ENCODE measurements at regions not wholly inside any gene's neighbourhood (a gene's known extent, or its start where the extent isn't known, plus 50 kb on each side); places are given as distances from the start of the nearest gene placed in this dataset.
A peak's percentile ranks its signal among the peaks of the same experiment; 100 is the strongest.

DNA sequence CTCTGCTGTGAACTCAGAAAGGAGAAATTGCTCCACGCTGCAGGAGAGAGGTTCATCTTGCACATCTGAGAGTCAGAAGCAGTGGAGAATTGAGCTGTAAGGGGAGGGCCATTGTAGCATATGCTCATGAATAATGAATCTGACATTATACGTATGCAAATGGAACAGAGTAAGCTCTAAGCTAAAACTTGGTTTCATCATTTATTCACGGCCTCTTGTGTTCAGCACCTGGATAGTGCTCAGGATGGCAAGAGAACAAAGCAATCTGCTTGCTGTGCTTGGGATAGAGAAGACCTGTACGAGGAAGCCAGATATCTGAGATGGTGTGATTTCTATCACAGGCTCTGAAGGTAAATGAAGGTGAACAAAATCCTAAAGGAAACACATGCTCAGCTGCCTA is 87.9 kb upstream of the GCFC2 start:
- DNase-seq, result no peak

DNA sequence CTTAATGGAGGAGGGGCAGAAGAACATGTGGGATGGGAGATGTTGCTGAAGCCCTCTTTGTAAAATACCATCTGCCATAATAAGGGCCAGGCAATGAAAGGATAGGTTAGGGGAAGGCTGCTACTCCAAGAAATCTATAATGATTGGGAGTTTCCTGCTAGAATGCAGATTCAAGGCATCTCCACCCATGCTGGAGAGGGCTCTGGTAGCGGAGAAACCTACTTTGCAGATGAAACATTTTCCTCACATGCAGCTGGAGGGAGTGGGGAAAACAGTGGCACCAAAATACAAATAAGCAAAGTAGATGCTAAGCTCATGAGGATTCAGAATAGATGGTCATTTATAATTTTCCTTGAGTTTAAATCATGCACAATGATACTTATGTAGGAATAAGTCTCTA is 82.3 kb upstream of the GCFC2 start:
- DNase-seq, result no peak

DNA sequence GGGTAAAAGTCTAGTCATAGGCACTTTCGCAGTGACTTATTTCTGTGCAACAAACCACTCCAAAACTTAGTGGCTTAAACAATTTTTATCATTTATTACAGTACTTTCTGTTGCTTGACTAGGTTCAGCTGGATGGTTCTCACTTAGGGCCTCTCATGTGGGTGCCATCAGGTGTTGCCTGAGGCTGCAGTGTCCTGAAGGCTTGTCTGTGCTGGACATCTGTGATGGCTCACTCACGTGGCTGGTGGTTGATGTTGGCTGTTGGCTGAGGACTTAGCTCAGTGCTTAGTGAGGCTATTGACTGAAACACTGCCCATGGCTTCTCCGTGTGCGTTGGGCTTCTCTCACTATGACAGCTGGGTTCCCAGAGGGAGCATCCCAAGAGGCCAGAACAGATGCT is 81.4 kb upstream of the GCFC2 start:
- DNase-seq, result no peak

DNA sequence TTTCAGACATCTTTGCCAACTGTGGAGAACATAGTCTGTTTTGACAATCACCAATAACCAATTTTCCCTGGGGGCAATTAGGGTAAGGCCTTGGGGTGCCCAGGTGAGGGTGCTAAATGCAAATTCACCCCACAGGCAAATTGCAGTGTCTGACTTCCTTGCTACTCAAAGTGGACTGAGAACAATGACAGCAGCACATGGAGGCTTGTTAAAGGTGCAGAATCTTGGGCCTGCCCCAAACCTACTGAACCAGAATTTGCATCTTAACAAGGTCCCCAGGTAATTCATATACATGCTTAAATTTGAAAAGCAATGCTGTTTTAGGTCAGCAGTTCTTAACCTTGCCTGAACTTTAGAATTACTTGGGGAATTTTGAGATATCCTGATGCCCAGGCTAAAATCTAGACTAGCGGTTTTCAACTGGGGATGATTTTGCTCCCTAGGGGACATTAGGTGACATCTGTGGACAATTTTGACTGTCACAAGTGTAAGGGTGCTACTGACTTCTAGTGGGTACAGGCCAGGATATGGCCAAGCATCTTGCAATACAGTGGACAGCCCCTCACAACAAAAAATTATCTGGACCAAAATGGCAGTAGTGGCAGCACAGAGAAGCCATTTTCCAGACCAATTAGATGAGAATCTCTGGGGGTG is 80.2 kb upstream of the GCFC2 start:
- DNase-seq, result no peak

DNA sequence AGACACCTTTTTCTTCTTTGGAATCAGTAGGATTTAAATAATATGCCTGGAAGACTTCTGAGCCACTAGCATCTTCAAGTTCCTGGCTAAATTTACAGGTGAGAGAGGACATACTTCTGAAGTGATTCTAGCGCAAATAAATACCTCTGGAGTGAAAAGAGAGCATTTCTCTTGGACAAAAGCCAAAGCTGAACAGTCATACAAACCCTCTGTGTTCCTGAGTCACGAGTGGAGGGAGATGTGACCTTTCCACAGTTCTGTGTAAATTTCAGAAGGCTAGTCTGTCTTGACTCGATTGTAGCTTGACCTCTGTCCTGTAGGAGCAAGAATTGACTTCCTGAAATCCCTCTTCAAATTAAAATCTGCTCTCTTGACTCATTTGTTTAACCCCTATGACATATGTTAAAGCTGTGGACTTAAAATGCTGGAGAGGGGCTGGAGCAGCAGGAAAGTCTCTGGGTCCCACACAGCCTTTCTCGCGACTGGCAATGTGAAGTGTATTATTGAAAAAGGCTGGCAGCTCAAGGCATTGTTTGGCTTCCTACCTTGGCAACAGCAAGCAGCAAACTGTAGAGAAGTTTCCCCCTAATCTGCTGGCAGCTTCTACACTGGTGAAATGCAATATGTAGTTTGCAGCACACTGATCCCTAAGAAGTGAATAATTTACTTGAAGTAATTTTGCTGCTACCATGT is 79.6 kb upstream of the GCFC2 start:
- no peak for DNase-seq

DNA sequence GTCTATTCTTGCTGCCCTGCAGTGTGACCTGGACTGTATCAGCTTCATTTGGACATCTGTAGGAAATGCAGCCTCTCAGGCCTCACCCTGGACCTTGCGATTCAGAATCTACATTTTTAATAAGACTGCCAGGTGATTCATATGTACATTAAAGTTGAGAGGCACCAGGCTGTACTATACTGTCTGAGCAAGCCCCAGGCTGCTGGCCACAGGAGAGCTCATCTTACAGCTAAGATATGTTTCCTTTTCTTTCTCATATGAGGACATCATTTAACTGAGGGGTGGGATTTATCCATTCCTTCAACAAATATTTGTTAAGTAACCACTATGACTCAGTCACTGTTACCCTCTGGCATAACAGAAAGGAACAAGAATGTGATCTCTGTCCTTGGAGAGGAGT is 78.2 kb upstream of the GCFC2 start:
- DNase-seq, result no peak

DNA sequence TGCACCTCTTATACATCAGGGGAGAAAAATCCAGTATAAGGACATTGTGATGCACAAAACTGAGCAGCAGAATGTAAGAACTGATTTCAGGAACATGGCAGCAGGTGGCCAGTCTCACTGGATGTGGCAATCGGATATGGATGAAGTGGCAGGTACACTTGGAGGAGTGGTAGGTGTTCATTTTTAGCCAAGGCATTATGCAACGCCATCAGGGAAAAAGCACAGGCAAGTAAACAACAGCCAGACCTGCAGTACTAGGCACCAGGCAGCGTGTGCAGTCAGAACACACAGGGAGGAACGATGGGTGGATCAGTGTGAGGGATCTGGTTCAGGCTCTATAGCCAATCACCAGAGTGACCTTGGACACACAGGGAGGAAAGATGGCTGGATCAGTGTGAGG is 77.4 kb upstream of the GCFC2 start:
- DNase-seq, result no peak

DNA sequence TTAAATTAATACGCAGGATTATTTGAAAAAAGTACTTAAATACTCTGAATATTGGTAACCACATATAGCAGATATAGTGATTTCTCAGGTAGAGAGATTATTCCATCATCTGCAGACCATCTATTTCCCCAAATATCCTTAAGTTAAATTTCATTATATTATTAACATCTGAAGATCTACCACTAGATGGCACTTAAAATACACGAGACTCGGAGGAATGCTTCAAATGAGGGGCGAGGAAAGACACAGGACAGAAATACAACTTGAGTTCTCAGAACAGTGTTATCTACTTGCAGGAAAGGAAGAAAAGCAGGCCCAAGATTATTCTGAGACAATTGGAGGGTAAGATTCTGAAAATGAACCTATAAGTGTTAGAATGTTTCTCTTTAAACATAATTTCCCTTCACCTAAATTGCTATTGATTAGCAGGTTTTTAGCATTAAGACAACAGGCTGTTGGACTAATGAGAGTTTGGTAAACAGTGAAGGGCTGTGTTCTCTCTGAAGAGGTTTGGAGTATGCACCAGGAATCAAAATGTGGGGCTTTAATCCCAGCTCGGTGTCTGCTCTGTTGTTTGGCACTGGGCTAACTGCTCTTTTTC is 76.9 kb upstream of the GCFC2 start:
- peak; percentile 68 for DNase-seq

DNA sequence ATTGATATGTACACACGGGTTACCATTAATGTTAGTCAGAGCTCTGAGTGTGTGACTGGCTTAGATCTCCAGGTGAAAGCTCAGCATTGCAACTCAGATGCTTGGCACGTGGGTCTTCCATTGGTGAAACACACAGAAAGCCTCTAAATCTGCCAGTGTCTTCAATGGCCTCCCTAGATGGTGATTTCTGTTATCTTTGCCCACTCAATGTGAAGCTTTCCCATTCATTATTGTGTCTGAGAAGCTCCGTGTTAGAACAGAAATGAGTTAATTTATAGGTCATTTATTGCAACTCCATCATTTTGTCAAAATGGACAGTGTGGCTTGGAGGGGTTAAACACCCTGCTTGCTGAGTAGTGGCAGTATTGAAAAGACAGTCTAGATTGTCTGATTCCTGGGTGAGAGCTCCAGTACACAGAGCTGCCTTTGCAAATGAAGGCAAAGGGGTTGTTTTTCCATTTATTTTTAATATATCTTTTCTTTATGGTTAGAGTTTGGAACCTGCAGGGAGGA is 64.7 kb upstream of the GCFC2 start:
- DNase-seq, result no peak

DNA sequence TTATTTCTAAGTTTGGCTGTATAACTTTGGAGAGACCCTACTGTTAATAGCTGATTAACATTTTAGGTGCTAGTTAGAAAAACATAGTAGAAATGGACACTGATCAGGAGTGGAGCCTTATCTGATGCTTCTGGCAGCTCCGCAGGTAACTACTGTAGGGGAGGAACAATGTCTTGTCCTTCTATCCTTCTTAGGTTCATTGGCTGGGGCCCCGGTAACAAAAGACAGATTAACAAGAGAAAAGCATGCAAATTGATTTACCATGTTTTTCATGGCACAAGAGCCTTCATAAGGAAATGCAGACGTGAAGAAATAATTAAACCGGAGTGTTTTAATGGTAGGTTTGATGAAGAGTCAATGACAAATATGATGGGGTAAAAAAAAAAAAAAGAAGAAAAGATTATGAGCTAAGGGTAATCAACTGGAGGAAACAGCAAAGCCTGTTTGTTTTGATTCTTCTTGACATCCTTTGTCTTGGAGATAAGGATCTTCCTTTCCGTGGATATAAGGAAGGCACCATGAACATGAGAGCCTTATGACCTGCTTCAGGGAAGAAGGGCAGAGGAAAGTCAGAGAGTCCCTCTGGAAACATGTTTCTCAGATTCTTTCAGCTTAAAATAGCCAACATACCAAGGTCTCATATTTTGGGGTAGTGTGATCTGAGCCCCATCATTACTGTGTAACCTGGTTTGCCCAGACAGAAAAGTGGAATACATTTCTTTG is 62.4 kb upstream of the GCFC2 start:
- no peak for DNase-seq

DNA sequence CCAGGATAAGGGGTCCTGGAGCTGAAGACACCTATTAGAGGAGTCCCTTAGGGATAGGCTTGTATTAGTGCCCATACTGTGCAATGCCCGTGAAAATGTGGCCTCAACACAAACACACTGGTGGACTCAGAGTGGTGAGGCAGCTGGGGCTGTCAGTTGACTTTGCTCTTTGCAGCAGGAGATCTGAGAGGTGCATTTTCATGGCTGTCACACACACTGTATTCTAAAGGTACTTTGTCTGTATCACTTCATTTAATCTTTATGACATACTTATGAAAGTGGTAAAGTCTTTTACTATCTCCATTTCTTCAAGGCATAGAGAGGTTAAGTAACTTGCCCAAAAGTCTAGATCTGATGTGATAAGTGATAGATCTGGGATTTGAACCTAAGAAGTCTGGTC is 55.1 kb upstream of the GCFC2 start:
- DNase-seq, result no peak

DNA sequence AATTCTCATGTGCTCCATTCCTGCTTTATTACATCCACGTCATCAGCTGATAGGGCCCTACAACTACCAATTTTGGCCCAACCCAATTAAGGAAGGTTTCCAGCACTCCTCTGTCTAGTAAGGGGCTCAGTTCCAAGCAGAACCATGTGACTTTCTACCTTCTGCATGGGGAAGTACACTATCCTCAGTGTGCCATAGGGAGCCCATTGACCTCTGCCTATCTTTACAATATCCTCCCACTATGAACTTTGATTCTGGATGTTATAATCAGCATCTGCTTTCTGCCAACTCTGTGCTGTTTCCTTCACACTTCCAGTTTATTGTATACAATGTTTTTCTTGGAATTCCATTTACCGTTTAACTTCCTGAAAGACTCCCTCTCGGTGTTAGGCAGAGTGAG is 53.9 kb upstream of the GCFC2 start:
- no peak for DNase-seq
